A673 (cell line): ENCODE measurements at regions not wholly inside any gene's neighbourhood (a gene's known extent, or its start where the extent isn't known, plus 50 kb on each side); places are given as distances from the start of the nearest gene placed in this dataset.

ENCODE experiments used
- CTCF ChIP-seq: fragments of 300-800, 200-600 bp; sonication (generic); conservative IDR thresholded peaks from 2 replicates; pipeline ENCODE4 v1.5.1; 2017; ENCODE audit warnings: low read depth, mild to moderate bottlenecking, antibody characterized with exemption, low read length, moderate library complexity, mixed read lengths
- EZH2 ChIP-seq: fragments of 200-600 bp; sonication (generic); IDR thresholded peaks from 2 replicates; pipeline ENCODE4 v1.6.1; 2017; ENCODE audit warnings: borderline replicate concordance, low read depth, mild to moderate bottlenecking, mixed read lengths, antibody characterized with exemption, low read length; ENCODE audit not compliant: poor library complexity, severe bottlenecking

GRCh38 chr18:61681065-61681464 lies 211.7 kb downstream of the RNF152 start:
- TF ChIP-seq CTCF (no peak), EZH2 (no peak)
